ENCODE measurements at regions not wholly inside any gene's neighbourhood (a gene's known extent, or its start where the extent isn't known, plus 50 kb on each side); places are given as distances from the start of the nearest gene placed in this dataset.

DNA sequence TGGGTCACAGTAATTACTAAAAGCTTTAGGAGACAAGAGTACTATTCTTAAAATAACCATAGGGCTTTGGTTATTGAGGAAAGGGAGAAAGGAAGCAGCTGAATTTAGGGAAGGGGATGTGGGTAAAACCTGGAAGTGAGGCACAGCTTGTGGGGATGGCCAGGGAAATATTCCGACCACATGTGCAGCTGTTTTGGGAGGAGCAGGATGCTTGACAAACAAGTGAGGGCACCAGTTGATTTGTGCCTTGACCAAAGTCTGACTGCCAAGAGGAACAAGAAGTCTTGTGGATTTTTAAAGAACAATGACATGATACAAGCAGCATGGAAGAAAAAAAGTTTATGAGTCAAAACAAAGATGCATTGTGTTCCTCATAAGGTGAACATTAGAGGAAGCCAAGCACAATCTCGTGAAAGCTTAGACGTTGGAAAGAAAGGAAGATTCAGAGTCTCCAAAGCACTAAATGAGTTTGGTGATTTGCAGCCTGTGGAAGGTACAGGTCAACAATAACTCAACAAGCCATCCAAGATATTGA lies 108.5 kb upstream of the GPC6 start:
- no peaks in the 10 kb centered on the region for H3K27me3 Mint-ChIP-seq
- intact Hi-C loops (cut with micrococcal nuclease) = no loop called here
- ChIA-PET CTCF (no interaction called here), POLR2A (no interaction called here)
- no peaks in the 10 kb centered on the region for H3K36me3 Mint-ChIP-seq (ENCODE audit: low read depth)
- no peak overlapping the region for H3K27ac Mint-ChIP-seq
- no peaks in the 10 kb centered on the region for H3K4me1 Mint-ChIP-seq (ENCODE audit: low read depth)
- ATAC-seq = no peak
- H3K9me3 Mint-ChIP-seq = peaks cover 3% of the 10 kb centered on the region
- no peak for DNase-seq
- no peak overlapping the region for H3K4me3 Mint-ChIP-seq
- TF ChIP-seq, protein P1, sequence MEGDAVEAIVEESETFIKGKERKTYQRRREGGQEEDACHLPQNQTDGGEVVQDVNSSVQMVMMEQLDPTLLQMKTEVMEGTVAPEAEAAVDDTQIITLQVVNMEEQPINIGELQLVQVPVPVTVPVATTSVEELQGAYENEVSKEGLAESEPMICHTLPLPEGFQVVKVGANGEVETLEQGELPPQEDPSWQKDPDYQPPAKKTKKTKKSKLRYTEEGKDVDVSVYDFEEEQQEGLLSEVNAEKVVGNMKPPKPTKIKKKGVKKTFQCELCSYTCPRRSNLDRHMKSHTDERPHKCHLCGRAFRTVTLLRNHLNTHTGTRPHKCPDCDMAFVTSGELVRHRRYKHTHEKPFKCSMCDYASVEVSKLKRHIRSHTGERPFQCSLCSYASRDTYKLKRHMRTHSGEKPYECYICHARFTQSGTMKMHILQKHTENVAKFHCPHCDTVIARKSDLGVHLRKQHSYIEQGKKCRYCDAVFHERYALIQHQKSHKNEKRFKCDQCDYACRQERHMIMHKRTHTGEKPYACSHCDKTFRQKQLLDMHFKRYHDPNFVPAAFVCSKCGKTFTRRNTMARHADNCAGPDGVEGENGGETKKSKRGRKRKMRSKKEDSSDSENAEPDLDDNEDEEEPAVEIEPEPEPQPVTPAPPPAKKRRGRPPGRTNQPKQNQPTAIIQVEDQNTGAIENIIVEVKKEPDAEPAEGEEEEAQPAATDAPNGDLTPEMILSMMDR (IDR thresholded peaks at IDR 0.05) = no peak

DNA sequence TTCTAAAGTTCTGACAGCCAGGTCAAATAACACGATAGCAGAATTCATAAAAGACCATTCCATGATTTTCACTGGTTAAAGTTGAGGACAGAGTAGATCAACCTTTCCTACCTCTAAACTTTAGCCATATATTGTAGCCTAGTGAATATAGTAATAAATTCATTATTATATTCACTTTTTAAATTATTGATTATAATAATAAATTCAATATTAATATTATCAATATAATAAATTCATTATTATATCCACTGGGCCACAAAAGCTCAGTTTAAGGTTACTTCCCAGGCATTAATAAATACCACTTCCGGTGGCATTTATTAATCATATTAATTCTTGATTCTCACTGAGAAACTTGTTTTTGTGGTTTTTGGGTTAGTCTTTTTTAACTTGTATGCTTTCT lies 85.7 kb upstream of the GPC6 start:
- POLR2A ChIA-PET = no interaction called here
- Mint-ChIP-seq H3K4me3 (no peak overlapping the region), H3K27me3 (no peaks in the 10 kb centered on the region), H3K27ac (no peak overlapping the region), H3K4me1 (ENCODE audit: low read depth) (no peaks in the 10 kb centered on the region), H3K9me3 (peaks cover 2% of the 10 kb centered on the region), H3K36me3 (ENCODE audit: low read depth) (no peaks in the 10 kb centered on the region)
- TF ChIP-seq, protein P1 (IDR thresholded peaks at IDR 0.05) = no peak
- DNase-seq (no peak), ATAC-seq (no peak)
- intact Hi-C loops (cut with micrococcal nuclease) = no loop called here
- CTCF ChIA-PET = no interaction called here

DNA sequence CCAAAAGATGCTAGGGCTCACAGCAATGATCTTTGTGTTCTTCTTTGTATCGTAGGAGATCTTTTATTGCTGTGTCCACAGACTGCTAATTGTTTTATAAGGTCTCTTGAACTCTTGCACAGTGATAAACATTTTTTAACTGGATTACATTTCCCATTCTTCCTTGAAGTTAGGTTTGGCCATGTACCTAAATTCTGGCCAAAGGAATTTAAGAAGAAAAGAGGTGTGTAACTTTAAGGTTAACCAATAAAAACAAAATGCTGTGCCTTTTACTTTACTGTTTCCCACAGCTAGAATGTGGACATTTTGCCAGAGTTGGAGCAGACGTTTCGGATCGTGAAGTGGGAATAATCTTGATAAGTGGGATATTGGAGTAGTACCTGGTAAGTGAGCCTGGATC lies 82.6 kb upstream of the GPC6 start:
- Mint-ChIP-seq H3K36me3 (ENCODE audit: low read depth) (no peaks in the 10 kb centered on the region), H3K27me3 (no peaks in the 10 kb centered on the region), H3K9me3 (peaks cover 2% of the 10 kb centered on the region), H3K27ac (no peak overlapping the region), H3K4me1 (ENCODE audit: low read depth) (no peaks in the 10 kb centered on the region), H3K4me3 (no peak overlapping the region)
- ChIA-PET CTCF (no interaction called here), POLR2A (no interaction called here)
- intact Hi-C loops (cut with micrococcal nuclease) = no loop called here
- DNase-seq (no peak), ATAC-seq (no peak)
- TF ChIP-seq, protein P1 (IDR thresholded peaks at IDR 0.05) = no peak

DNA sequence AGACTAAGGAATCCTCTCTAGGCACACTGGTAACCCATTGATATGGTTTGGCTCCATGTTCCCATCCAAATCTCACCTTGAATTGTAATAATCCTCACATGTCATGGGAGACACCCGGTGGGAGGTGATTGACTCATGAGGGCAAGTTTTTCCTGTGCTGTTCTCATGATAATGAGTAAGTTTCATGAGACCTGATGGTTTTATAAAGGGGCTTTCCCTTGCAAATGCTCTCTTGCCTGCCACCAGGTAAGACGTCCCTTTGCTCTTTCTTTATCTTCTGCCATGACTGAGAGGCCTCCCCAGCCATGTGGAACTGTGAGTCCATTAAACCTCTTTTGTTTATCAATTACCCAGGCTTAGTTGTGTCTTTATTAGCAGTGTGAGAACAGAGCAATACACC lies 81.4 kb upstream of the GPC6 start:
- Mint-ChIP-seq H3K27ac (no peak overlapping the region), H3K4me3 (no peak overlapping the region), H3K36me3 (ENCODE audit: low read depth) (no peaks in the 10 kb centered on the region), H3K27me3 (no peaks in the 10 kb centered on the region), H3K4me1 (ENCODE audit: low read depth) (no peaks in the 10 kb centered on the region), H3K9me3 (no peaks in the 10 kb centered on the region)
- ATAC-seq (no peak), DNase-seq (no peak)
- ChIA-PET CTCF (no interaction called here), POLR2A (no interaction called here)
- TF ChIP-seq, protein P1 (IDR thresholded peaks at IDR 0.05) = no peak
- intact Hi-C loops (cut with micrococcal nuclease) = no loop called here

DNA sequence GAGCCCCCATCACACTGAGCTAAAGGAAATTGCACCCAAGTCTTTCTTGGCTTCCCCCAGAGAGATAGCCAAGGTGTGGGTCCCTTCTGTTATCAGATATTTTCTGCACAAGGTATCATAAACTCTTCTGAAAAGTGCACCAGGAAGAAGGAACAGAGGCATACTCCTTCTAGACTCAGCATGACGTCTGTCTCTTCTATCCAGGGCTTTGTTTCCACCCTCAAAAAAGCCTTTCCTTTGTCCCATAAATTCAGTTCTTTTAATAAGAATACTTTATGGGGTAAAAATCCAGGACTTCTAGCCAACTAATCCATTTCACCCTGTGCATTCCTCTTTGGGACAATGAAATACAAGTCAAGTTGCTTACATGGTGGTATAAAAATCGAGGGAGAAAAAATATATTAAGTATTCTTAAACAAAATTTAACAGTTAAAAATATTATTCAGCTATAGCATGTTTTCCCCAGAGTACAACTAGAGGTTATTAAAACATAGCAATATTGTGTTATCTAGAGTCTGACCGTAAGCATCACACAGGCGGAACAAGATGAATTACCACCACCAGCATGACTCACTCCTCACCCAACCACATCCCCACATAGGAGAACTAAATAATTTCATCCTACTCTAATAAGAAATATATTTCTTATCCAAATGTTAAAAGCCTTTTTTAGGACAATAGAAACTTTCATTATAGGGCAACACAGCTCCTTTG lies 79.9 kb upstream of the GPC6 start:
- ChIA-PET CTCF (no interaction called here), POLR2A (no interaction called here)
- ATAC-seq (no peak), DNase-seq (no peak)
- no peaks in the 10 kb centered on the region for H3K36me3 Mint-ChIP-seq (ENCODE audit: low read depth)
- no peaks in the 10 kb centered on the region for H3K27me3 Mint-ChIP-seq
- no peak overlapping the region for H3K4me3 Mint-ChIP-seq
- no peaks in the 10 kb centered on the region for H3K9me3 Mint-ChIP-seq
- TF ChIP-seq, protein P1 (IDR thresholded peaks at IDR 0.05) = no peak
- no peak overlapping the region for H3K27ac Mint-ChIP-seq
- intact Hi-C loops (cut with micrococcal nuclease) = no loop called here
- no peaks in the 10 kb centered on the region for H3K4me1 Mint-ChIP-seq (ENCODE audit: low read depth)

Measured in activated CD8-positive, alpha-beta T cell treated with anti-CD3 and anti-CD28 coated beads for 36 hours (primary cell).